Activated gamma-delta T cell (primary cell): ENCODE measurements at regions not wholly inside any gene's neighbourhood (a gene's known extent, or its start where the extent isn't known, plus 50 kb on each side); places are given as distances from the start of the nearest gene placed in this dataset.

ENCODE experiments used
- DNase-seq: peaks from one replicate; lab custom pipeline; 2025; lab: John Stamatoyannopoulos, UW

DNA sequence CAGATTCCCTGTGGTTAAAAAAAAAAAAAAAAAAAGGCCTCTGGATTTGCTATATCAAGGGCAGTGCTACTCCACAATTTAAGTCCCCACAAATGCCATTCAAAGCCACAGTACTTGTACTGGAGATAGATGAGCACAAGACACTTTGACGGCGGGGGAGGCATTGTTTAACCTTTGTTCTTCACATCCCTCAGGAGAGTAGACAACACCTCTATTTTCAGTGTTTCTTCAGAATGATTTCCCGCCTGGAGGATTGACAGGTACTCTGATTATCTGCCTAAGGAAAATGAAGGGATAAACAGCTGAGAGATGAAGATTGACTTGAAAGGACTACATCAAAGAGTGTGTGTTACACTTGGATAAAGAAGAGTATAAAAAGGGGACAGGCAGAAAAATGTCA, 58.7 kb downstream of the OTOL1 start:
- no peak for DNase-seq

DNA sequence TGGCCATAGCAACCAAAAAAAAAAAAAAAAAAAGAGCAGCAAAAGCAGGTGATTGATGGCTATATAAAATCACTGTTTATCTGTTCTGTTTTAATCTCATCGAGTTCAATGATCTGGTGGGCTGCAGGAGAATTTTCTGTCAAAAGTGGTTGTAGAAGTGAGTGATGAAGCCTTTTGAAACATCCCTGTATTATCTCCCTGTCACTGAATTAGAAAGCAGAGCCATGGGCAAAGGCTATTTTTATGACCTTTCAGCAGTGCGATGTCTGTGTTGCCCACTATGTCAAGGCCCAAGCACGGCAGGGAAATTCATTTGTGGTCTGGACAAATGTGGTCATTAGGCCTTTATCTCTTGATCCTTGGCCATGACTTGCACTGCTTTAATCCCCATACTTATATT, 59.9 kb downstream of the OTOL1 start:
- no peak for DNase-seq

DNA sequence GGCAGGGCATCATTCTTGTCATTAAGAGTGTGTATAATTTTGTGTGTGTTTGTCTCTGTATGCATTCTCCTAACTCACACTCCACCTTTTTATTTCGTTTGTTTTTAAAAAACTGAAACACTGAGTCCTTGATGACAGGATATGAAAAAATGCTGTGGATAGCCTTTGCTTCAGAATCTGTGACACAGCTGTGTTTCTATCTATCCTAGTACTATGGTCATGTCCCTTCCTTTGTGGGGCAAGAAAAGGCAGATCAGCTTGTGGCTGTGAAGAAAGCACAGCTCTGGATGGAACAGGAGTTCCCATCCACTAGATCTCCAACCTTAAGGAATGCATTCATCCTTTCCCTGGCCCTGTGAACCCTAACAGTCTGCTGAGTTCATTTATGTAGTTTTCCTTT, 60.3 kb downstream of the OTOL1 start:
- DNase-seq = no peak

- no peak for DNase-seq
Observed at GRCh38 chr3:161557445-161558150, 61.0 kb downstream of the OTOL1 start.

DNA sequence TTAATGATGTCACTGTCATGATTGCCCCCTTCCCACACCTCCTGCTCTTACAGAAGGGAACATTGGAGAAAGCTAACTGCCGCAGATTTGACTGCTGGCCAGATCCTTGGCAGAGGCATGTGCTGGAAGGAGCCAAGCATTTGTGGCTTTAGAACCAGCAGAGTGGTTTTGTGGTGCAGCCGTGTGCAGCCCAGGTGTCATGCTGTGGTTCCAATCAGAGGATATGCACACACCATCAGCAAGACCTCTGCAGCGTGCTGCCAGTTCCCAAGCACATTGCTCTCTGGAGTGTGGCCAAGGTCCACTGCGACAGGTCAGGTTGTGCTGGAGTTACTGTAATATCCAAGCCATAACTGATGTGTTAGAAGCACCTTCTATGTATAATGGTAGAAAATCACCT, 61.6 kb downstream of the OTOL1 start:
- DNase-seq = no peak

DNA sequence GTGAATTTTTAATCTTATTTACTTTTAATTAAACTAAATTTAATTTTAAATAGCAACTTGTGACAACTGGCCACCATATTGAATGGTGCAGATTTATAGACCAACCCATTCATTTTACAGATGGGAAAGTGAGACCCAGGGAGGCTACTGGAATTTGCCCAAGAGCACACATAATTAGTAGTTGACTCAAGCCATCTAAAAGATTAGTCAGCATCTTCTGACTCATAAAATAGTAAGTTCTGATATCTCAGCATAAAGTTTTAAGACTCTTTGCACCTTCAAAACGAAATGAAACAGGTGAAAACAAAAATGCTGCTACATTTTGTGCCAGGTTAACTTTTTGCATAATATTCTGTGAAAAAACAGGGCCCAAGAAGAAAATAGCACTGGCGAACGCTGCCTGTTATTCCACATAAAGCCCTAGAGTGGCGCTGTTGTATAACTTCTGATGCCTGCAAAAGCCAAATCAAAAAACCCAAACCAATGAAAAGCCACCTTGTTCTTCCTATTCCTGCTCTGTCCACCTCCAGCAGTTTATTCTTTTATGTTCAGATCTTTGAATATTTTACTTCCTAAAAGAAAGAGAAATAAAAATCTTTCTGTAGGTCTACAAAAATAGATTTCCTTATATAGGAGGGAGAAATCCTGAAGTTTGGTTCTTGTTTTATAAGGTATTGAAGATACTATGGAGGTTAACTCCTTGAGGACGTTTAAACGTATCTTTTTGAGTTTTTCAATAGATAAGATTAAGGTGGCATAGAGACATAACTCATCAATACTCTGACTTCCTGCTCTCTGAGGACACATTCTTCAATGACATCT, 62.8 kb downstream of the OTOL1 start:
- DNase-seq = no peak

GRCh38 chr3:161560008-161560637, 63.5 kb downstream of the OTOL1 start:
- DNase-seq = no peak

DNA sequence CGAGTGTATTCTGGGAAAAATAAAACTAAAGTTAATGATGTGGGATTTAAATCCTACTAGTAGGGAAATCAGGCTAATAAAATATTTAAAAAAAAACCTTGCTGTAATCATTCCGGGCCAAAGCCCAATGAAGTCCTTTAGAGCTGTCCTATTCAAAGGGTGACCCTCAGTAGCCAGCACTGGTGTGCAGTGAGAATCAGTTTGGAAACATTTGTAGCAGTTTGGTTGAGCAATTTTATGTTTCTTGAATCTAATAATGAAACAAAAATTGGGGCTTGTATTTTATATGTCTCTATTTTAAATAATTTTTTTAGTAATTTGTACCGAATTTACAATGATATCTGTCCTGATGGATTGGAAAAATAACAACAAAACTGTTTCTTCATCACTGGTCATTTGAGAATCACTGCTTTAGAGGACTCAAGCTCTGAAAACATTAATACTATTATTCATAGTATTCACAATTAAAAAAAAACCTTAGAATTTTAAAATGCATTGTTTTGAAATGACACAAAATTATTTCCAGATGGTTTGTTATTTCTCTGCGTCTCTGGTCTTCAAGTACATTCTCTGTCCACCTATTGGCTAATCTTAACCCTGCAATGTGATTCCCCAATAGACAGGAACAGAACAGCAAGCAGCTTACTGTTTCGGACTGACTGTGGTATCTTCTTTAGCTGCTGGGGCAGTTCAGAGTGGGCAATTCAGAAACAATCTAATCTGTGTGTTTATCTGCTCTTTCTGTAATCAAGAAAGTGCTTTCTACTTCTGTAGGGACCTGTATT, 71.2 kb downstream of the OTOL1 start:
- no peak for DNase-seq

- no peak for DNase-seq
Observed at GRCh38 chr3:161568671-161569070, 72.1 kb downstream of the OTOL1 start.

DNA sequence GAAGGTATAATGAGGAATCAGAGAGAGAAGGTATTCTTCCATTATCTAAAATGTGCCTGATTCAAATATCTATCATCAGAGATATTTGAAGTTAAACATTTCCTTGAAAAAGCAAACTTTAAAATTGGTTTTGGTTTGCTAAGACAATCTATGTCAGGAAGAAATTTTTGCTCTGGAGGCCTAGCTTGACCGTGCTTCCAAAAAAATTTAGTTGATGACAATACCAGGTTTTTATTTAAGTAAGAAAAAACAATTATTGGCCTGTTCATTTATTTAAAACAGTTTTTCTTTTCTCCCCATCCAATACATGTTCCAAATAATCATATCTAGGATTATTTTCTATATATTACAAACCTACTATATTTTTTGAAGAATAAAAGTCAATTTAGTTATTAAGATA, 75.3 kb downstream of the OTOL1 start:
- DNase-seq = no peak

- no peak for DNase-seq
Observed at GRCh38 chr3:161573136-161573535, 76.5 kb downstream of the OTOL1 start.

DNA sequence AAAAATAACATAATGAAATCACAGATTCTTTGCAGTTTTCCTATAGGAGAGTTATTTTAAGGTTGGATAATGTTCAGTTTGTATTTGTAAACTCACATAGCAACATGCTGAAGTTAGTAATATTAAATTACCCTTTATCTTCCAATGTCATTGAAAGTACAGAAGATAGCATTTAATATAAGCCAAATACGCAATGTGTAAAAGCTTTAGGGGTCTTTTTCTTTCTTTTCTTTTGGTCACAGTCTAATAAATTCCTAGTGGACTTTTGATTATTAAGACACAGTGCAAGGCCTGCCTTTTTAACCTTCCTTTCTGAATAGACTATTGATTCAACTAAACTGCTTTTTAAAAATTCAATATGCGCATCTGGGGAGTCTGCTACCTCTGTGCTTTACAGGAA, 79.3 kb downstream of the OTOL1 start:
- DNase-seq = no peak

DNA sequence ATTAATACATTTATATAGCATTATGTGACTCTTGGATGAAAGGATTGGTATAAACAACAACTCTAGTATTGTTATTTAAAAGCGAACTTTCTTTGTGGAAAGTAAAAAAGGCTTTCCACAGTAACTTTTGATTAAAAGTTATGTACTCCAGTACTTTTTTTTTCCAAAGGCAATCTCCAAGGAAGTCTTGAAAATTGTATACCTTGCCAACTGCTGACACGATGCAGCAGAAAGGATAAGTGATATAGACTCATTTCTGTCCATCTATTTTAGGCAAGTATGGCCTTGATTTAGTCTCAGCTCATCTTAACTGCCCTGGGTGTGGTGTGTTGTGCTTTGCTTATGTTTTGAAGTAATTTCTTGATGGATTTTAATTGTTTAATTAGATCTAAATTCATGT, 79.7 kb downstream of the OTOL1 start:
- no peak for DNase-seq

GRCh38 chr3:161576714-161577510, 80.3 kb downstream of the OTOL1 start:
- DNase-seq = no peak

DNA sequence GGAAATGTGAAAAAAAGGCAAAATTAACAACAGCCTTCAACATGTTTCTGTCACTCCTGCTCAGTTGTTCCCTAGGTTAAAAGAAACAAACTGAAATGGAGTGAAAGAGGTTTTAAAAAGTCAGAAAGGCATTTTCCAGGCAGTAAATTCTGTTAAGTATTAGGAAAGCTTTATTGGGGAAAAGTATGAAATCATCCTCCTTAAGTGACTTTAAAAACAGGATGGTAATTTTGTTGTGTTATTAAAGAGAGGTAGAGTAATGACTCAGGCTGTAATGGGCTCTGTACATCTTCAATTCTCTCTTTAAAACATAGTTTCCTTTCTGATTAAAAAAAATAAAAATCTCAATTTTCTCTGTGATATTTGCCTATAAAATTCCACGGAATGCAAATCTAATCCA, 81.1 kb downstream of the OTOL1 start:
- no peak for DNase-seq

DNA sequence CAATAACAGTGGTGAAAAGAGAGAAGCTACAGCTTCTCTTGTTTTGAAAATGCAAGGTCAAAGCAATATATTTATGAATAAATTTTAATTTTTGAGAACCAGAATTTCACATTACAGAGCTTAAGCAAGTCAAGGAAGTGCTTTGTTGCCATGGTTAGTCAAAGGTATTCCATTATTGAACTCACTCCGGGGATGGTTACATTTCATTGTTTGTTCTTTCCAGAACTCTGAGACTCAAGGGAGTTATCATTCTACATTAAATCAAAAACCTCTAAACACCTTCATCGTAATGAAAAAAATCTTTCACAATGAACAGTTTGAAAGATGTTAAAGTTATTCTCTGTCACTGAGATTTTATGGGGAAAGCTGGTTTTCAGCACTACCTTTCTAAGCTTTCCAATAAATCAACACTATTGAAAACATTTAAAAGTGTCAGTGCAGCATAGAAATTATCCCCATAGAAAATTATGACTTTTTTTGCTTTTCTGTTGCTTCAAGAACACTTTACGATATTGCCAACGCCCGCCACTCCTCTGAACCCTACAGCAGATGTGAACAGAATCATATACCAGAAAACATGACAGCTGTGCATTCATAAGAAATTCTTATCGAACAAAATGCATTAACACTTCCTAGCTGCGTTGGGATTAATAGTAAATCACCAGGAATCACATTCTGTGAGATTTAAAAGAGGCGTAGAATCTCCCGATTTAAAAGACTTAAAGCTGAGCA, 83.0 kb downstream of the OTOL1 start:
- no peak for DNase-seq

DNA sequence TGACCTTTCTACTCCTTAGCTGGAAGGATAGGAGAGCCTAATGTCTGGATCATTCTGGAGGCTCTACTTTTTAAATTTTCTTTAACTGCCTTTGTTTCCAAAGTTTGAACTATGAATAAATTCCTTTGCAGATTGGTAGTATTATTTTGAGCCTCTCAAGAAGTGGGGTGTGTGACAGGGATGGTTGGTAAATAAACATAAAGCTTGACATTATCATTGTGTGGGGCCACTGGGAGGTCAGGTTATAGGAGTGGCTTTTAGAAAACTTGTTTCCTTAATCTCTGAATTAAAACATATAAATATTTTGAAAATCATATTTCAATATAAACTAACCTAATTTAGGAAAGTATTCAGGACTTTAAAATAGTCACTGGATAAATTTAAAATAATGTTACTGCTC, 89.3 kb downstream of the OTOL1 start:
- no peak for DNase-seq

GRCh38 chr3:161586556-161587235, 90.1 kb downstream of the OTOL1 start:
- DNase-seq = no peak

- no peak for DNase-seq
Observed at GRCh38 chr3:161598639-161599038, 102.0 kb downstream of the OTOL1 start.

GRCh38 chr3:161599697-161600096, 103.1 kb downstream of the OTOL1 start:
- no peak for DNase-seq
